HG03460 (cell line): ENCODE measurements at regions not wholly inside any gene's neighbourhood (a gene's known extent, or its start where the extent isn't known, plus 50 kb on each side); places are given as distances from the start of the nearest gene placed in this dataset.

Source experiments
- ATAC-seq: cut with Tn5 transposase; IDR thresholded peaks from one replicate; pipeline ENCODE4 v1.9.1; 2021; ENCODE audit not compliant: unreplicated experiment

DNA sequence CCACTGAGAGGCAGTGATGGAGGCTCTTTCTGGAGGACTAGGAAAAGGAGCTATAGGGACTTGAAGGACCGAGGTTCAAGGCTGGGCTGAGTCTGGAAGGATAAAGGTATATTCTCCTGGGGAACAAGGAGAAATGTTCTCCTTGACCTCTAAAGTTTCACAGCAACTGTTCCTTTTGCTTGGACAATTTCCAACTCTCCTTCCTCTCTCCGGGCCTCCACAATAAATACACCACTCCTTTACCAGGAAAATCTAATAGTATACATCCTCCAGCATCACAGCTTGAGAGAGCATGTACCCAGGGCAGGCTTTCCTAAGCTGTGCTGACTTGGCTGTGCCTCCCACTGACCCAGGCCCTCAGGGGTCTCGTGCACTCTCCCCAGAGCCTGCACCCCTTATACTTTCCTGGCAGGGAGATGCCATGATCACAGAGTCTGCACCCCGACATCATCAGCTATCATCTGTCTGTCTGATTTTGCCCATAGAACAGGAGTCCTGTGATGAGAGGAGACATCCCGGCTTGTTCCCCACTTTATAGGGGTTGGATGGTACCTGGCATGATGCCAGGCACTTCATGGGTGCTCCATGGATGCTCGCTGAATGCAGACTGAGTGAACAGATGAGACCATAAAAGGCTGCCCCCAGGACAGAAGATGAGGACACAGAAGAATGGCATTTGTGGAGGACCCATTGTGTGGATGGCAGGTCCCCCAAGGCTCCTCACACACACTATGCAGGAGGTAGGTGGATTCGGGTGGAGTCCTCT is 582.6 kb upstream of the CDH5 start:
- no peak for ATAC-seq

DNA sequence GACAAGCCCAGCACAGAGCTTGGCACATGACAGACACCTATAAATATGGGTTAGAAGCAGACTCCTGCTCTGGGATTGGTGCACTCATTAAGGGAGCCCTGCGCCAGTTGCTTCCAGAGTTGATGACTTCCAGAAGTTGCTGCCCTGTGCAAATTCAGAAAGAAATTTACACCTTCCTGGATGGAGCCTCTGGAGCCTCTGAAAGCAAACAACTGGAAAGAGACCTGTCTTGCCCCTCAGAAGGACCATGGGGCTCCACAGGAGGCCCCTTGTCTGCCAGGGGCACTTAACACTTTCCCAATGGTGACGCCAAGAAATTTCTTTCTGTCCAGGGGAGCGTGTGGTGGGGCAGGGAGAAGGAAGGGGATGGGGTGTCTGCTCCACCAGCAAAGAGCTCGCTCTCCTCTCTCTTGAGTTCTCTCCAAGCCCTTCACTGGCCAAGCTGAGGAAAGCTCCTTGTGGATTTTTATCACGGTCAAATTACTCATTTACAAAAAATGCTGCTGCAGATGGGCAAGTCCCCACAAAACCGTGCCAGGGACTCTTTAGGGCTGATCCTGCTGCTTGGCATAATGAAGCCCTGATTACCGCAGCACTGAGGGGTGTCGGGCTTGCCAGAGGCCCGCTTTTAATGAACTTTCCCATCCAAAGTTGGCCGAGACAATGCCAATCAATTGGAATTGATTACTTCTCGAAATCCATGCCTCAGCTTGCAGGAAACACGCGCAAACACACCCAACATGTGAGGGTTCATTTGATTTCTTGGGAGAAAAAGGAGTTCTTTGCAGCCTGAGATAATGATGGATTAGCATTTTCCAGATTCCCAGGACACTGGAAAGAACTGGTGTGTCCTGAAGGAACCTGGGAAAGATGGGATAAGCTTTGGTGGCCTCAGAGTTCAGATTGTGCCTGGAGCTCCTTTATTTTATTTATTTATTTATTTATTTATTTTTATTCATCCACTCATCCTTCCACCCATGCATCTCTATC is 583.6 kb upstream of the CDH5 start:
- ATAC-seq: no peak

DNA sequence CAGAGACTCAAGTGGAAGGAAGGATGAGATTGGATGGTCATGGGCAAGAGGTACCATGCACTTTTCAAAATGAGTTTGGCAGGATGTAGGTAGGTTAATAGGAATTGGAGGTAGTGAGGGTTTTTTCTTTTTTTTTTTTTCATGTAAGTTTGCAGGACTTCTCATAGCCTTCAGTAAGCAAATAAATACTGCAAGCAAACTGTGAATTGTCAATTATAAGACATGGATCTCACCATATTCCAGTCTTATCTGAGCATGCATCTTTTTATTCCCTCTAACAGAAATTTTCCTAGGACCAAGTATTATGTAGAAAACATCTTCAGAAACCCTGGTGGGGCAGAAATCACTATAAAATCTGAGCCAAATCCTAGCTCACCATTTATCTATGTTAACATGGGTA is 584.6 kb upstream of the CDH5 start:
- no peak for ATAC-seq

DNA sequence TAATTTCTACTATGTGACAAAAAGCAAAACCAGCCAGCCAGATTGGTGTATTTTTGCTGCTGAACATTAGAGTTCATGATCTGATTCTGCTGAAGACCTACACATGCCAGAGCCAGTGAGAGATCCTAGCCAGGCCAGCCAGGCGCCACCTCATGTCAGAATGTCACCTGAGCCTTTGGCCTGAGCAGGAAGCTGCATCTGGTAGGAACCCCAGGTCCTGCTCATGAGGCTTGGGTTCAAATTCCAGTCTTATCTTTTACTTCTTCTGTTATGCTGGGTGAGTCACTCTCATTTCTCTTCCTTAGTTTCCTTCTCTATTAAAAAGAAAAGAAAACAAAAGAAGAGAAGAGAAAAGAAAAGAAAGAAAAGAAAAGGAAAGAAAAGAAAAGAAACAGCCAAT is 585.1 kb upstream of the CDH5 start:
- no peak for ATAC-seq

DNA sequence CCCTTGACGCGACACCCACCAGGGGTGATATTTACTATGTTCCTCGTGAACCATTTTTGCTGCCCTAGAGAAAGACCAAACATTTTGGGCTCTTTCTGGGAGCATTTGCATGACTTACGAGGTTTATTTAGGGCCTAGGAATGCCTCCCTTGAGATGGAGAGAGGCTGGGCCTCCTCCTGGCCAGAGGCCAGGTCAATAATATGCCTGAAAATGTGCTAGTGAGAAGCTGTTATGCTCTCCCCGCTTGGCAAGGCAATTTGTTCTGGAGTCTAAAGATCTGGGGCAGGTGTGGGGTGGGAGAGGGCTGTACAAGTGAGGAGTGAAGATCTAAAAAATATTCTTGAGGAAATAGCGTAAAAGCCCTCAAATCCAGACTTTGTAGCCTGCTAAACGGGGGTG is 587.3 kb upstream of the CDH5 start:
- no peak for ATAC-seq

DNA sequence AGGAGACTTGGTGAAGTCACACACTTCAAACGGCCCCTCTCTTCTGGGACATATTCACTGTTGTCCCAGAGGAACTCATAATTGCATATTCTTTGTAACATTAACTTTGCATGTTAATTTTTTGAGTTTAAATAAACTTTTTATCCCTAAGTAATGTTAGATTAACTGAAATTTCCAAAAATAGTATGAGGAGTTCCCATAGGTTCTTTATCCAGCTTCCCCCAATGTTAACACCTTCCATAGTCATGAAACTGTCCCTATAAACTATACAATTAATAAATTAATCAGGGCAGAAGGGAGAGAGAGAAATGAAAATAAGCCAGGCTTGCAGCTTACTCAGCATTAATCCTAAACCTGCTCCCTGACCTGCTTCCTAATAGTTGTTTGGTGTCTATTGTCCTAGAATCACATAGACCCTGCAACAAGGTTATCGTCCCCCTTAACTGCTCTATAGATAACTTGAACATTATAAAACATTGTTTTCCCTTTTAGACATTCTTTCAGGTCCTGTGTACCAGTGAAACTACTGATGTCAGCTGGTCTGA is 589.8 kb upstream of the CDH5 start:
- ATAC-seq: no peak

DNA sequence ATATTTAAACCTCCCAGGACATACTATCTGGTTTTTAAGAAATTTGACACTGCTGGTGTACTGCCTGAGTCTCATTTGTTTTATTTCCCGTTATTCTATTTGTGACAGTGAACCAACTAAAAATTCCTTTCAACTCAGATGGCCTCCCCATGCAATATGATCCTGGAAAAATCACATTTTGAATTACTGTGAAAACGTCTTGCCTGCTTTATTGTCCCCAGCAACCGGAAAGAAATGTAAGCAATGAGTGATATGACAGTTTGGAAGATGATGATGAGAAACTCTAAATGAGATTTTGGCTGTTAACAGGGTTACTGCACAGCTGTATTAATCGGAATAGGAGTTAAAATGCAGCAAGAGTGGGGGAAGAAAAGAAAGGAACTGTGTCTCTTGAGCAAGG is 590.7 kb upstream of the CDH5 start:
- ATAC-seq: no peak

DNA sequence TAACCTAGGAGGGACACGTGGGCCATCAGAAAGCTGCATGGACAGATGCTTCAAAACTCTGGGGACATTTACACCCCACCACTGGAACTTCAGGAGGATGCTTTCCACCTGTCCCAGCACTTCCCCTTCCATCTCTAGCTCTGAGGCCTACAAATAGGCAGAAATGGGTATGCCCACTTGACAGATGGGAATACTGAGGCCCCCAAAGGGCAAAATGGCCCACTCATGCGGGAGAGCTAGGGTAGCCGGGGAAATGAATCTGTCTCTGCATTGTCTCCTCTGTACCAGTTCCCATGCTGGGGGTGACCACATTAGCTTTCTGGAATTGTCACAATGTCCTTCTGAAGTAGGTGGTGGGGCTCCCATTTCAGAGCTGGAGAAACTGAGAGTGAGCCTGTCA is 592.1 kb upstream of the CDH5 start:
- ATAC-seq: no peak

DNA sequence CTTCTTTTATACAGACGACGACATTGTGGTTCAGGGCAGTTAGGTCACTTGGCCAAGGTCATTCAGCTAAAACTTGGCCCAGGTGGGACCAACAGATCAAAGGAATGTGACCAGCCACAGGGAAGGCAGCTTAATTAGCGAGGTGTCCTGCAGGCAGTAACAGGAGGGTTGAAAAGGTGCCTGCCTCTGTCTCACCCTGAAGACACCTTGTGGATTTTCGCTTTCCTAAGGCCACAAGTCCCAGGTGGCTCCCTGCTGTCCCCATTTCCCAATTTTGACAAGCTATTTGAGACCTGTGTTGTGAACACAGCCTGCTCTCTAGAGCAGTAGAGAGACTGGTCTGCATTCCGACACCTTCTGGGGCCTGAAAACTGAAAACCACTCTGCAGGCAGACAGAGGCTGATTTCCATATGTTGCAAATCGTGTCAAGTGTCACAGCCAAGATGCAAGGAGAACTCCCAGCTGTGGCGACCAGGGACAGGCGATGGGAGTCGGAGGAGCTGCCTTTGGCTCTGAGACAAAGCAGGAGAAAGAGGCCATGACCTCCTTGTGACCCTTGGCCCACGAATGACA is 593.1 kb upstream of the CDH5 start:
- ATAC-seq: no peak

DNA sequence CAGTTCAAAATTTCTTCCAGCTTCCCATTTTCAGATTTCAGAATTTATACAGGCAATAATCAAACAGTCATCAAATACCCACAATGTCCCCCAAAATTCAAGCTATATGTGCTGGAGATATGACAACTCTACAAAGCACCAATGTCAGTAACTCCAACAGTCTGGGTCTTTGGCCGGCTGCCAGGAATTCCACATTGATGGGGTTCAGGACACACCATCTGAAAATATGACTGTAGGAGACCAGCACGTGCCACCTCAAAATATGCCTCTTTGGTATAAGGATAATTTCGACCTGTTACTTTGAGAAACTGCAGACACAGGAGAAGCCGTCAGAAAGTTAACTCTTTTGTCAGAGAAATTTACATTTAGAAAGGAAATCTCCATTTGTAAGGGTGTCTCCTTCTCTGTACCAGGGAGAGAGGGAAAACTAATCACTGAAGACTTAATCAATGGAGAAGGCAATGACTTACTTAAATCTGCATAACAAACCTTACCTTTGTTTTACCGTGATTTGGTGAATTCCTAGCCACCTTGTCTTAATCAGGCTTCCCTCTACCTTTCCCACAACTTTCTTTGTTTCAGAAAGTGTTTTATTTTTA is 594.3 kb upstream of the CDH5 start:
- no peak for ATAC-seq

DNA sequence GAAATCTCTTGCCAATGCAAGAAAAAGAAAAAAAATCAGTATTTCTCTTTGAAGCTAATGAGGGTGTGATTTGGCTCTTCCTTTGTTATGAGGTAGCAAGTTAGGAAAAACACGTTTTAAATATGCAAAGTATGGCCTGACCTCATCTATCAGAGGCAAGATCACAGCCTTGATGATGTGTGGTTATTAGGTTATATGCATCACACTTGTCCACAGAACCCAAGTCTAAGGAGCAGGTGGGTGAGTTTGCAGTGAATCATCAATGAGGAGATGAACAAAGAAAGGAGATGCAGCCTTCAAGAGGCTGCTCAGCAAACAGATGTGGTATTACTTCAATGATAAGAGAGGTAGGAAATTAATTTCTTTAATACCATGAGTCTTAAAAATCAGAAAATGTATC is 594.8 kb upstream of the CDH5 start:
- ATAC-seq: no peak

DNA sequence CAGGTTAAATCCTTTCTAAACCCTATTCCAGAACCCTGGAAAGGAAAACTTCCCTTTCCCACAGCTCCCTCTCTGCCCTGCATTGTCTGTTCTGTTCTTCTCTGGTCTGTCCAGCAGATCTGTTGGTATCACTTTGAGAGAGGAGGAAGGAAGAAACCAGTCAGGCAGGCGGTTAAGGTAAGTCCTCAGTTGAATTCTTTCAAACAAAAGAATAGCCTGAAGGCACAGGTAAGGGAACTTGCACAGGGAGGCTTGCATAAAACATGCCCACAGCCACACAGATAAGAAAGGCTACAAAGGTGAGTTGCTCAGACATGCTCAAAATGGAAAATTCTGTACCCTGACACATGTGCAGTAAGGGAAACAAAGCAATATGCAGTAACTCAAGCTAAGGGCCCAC is 595.7 kb upstream of the CDH5 start:
- ATAC-seq: no peak

DNA sequence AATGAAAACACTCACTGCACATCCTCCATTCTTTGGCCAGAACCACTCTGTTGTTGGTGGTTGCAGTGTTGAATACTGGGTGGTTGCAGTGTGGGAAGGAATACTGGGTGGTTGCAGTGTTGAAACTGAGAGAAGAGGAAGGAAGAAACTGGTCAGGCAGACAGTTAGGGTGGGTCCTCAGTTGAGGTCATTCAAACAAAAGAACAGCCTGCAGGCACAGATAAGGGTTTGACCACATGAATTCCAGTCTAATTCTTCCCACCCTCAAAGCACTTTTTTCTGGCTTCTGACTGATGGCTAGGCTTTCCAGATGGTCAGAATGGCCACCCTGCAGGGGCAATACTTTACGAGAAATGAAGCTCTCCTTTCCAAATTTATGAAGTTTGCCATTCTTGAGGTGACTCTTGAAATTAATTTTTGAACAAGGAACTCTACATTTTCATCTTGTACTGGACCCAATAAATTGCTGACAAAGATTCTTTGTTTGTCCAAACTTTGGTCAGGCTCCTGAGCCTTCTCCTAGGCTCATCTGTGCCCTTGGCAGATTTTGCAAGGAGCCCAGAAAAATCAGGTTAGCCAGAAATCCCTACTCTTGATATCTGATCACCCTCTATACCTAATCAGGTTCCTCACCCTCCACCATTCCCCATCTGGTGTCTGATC is 596.6 kb upstream of the CDH5 start:
- ATAC-seq: no peak

DNA sequence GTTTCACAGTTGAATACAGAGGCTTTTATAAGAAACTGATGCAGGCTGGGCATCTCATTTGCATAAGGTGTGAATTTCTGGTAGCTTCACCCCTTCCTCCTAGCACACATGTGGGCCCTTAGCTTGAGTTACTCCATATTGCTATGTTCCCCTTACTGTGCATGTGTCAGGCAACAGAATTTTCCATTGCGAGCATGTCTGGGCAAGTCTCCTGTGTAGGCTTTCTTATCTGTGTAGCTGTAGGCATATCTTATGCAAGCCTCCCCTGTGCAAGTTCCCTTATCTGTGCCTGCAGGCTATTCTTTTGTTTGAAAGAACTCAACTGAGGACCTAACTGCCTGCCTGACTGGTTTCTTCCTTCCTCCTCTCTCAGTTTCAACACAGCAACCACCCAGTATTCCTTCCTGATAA is 597.4 kb upstream of the CDH5 start:
- ATAC-seq: no peak

DNA sequence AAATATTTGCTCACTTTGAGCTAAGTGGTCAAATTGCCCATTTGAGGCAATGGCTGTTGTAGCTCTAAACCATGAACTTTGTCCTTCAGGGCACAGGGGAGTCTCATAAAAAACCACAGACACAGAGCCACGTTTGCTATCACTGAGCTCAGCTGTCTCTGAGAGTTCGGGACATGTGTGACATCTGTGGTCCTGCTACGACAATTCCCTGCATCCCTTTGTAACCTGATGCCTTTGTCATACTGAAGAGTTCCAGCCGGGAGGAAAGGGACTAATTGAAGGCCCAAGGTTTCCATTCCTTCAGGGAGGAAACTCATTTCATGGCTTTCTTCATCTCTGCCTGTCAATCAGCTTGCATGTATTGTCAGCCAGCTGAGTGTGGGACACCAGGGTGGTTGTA is 599.4 kb upstream of the CDH5 start:
- no peak for ATAC-seq

DNA sequence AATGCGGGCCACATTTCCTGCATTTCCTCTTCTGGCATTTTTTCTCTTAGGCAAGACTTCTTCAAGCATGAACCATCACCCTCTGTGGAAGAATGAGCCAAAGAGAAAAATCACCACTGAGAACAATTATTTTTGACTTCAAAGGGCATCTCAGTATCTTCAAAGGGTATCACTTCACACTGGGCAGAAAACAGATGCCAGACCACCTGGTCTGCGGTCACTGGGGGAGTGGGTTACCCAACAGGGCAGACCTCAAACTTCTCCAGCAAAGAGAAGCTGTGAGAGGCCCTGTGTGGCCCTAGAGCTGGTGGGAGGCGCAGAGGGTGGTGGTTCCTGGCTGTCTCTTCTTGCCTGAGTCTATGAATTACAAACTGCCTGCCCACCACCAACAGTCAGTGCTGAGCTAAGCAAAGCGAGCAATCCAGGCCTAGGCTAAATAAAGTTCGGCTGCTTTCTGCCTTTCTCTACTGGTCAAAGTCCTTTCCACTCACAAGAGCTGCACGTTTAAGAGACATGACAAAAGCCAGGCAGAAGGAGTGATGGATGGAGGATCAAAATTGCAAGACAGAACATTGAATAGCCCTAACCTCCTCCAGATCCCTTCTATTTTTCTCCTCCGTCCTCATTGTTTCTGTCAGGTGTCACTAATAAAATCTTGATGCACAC is 602.7 kb upstream of the CDH5 start:
- ATAC-seq: no peak

DNA sequence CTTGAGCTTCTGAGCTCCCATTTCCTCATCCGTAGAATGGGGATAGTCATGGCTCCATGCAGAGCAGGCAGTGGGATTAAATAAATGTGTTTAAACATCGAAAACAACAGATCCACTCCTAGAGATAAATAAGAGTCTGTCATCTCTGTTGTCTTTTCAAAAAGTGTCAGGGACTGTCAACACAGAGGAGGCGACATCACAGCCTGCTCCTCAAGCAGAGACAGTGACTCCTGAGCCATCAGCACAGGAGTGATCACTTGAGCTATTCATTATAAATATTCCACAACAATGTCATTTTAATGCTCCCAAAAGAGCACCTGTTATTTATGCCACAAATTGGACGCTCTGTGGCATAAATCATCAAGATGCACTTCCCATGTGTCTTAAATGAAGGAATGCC is 605.6 kb upstream of the CDH5 start:
- no peak for ATAC-seq

DNA sequence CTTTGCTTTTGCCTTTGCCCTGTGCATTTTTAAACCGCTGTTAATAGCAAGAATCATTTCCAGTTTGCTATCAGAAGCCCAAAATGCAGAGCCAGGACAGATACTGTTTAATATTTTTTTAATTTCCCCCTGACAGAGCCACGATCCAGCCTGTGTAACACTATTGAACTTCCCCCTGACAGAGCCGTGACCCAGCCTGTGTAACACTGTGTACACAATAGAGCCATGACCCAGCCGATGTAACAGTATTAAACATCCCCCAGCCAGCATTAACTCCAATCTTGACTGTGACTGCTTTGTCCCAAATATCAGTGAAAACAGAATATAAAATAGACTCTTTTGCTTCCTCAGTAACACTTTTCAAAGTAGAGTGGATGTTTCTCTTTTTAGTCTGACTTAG is 607.9 kb upstream of the CDH5 start:
- no peak for ATAC-seq

DNA sequence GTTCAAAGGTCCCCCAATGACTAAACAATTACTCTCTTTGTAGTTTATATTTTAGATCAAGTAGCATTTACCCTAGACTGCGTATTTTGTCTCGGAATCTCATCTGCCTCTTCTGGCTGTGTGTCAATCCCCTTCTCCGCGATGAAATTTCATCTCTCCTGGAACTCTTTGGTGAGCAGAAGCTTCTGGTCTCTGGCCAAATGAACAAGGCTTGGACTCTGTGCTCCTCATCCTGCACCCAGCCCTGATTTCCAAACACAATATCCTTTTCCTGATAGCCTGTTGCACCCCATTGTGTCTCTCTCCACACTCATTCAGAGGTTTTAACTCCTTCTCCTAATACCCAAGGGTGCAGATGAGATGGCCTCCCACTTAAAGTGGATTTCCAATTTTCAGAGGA is 609.4 kb upstream of the CDH5 start:
- ATAC-seq: no peak

DNA sequence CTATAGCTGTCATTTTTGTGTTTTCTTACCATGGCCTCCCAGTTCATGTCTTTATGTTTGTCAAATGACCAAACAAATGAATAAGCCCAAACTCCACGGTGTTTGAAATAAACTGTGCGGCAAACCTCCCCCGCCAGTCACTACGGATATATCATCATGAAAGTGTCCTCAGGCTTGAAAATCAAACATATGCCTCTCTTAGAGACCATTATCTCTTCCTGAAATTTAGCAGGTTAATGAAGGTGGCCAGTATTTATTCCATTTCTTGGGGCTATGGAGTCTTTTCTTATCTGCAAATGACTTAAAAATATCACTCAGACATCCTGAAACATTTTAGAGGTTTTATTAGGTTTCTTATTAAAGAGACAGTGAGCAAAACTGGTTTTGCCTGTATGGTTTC is 610.3 kb upstream of the CDH5 start:
- no peak for ATAC-seq
